ENCODE measurements at regions not wholly inside any gene's neighbourhood (a gene's known extent, or its start where the extent isn't known, plus 50 kb on each side); places are given as distances from the start of the nearest gene placed in this dataset.

- WGBS, result 42% methylated on average over 5 of the region's 5 CpGs
- H3K36me3 ChIP-seq, result no peaks in the 10 kb centered on the region
- DNase-seq (ENCODE audit: extremely low spot score), result no peak
- H3K27ac ChIP-seq (replicated peaks in 1 of 4), result no peak overlapping the region
- TF ChIP-seq POLR2A (IDR thresholded peaks at IDR 0.05; ENCODE audit: low read depth), result no peak
- no peak for TF ChIP-seq POLR2AphosphoS5 (IDR thresholded peaks at IDR 0.05)
- TF ChIP-seq CTCF (IDR thresholded peaks at IDR 0.05), result no peak
- TF ChIP-seq EP300 (IDR thresholded peaks at IDR 0.05), result no peak
- intact Hi-C loops (cut with DNase I), result no loop called here
- H3K4me3 ChIP-seq, result no peak overlapping the region
- H3K27me3 ChIP-seq, result no peaks in the 10 kb centered on the region
- H3K4me1 ChIP-seq, result peaks cover 0 to 16% (median 6%) of the 10 kb centered on the region in 4 donors
- H3K9me3 ChIP-seq, result no peaks in the 10 kb centered on the region
These were observed 333.3 kb downstream of the PDGFC start for GRCh38 chr4:156638334-156638733.

- intact Hi-C loops (cut with DNase I), result no loop called here
- TF ChIP-seq CTCF (IDR thresholded peaks at IDR 0.05), result no peak
- no peak for TF ChIP-seq EP300 (IDR thresholded peaks at IDR 0.05)
- no peak for TF ChIP-seq POLR2AphosphoS5 (IDR thresholded peaks at IDR 0.05)
- no peak for TF ChIP-seq POLR2A (IDR thresholded peaks at IDR 0.05; ENCODE audit: low read depth)
These were observed 335.2 kb downstream of the PDGFC start for GRCh38 chr4:156636381-156636780.

GRCh38 chr4:156635051-156635450, 336.5 kb downstream of the PDGFC start:
- H3K9me3 ChIP-seq, result no peaks in the 10 kb centered on the region
- H3K4me3 ChIP-seq, result no peak overlapping the region
- H3K4me1 ChIP-seq, result peaks cover 0 to 16% (median 6%) of the 10 kb centered on the region in 4 donors
- intact Hi-C loops (cut with DNase I), result no loop called here
- H3K27me3 ChIP-seq, result no peaks in the 10 kb centered on the region
- WGBS, result 77% methylated on average over 1 of the region's 1 CpG
- no peak for TF ChIP-seq POLR2A (IDR thresholded peaks at IDR 0.05; ENCODE audit: low read depth)
- no peak for TF ChIP-seq POLR2AphosphoS5 (IDR thresholded peaks at IDR 0.05)
- no peak for TF ChIP-seq CTCF (IDR thresholded peaks at IDR 0.05)
- TF ChIP-seq EP300 (IDR thresholded peaks at IDR 0.05), result no peak
- H3K27ac ChIP-seq (replicated peaks in 1 of 4), result no peak overlapping the region
- no peak for DNase-seq (ENCODE audit: extremely low spot score)
- no peaks in the 10 kb centered on the region for H3K36me3 ChIP-seq

More at GRCh38 chr4:156636381-156636780, 335.2 kb downstream of the PDGFC start:
- WGBS, result 93% methylated on average over 4 of the region's 4 CpGs
- DNase-seq (ENCODE audit: extremely low spot score), result no peak
- H3K4me3 ChIP-seq, result no peak overlapping the region
- no peaks in the 10 kb centered on the region for H3K36me3 ChIP-seq
- H3K27ac ChIP-seq (replicated peaks in 1 of 4), result no peak overlapping the region
- no peaks in the 10 kb centered on the region for H3K27me3 ChIP-seq
- no peaks in the 10 kb centered on the region for H3K9me3 ChIP-seq
- H3K4me1 ChIP-seq, result peaks cover 0 to 16% (median 6%) of the 10 kb centered on the region in 4 donors

GRCh38 chr4:156634612-156635011, 337.0 kb downstream of the PDGFC start:
- Histone ChIP-seq H3K27ac (replicated peaks in 1 of 4) (no peak overlapping the region), H3K4me1 (peaks cover 0 to 16% (median 6%) of the 10 kb centered on the region in 4 donors), H3K27me3 (no peaks in the 10 kb centered on the region), H3K9me3 (no peaks in the 10 kb centered on the region), H3K4me3 (no peak overlapping the region), H3K36me3 (no peaks in the 10 kb centered on the region)
- no peak for DNase-seq (ENCODE audit: extremely low spot score)
- WGBS, result 70% methylated on average over 1 of the region's 1 CpG
- intact Hi-C loops (cut with DNase I), result no loop called here
- no peak for TF ChIP-seq CTCF (IDR thresholded peaks at IDR 0.05)
- no peak for TF ChIP-seq EP300 (IDR thresholded peaks at IDR 0.05)
- no peak for TF ChIP-seq POLR2A (IDR thresholded peaks at IDR 0.05; ENCODE audit: low read depth)
- no peak for TF ChIP-seq POLR2AphosphoS5 (IDR thresholded peaks at IDR 0.05)

- no peak for TF ChIP-seq POLR2AphosphoS5 (IDR thresholded peaks at IDR 0.05)
- TF ChIP-seq POLR2A (IDR thresholded peaks at IDR 0.05; ENCODE audit: low read depth), result no peak
- Histone ChIP-seq H3K4me1 (peaks cover 0 to 12% (median 6%) of the 10 kb centered on the region in 4 donors), H3K4me3 (no peak overlapping the region), H3K9me3 (no peaks in the 10 kb centered on the region), H3K36me3 (no peaks in the 10 kb centered on the region), H3K27me3 (no peaks in the 10 kb centered on the region), H3K27ac (replicated peaks in 1 of 4) (no peak overlapping the region)
- DNase-seq (ENCODE audit: extremely low spot score), result no peak
- intact Hi-C loops (cut with DNase I), result no loop called here
- WGBS, result 84% methylated on average over 5 of the region's 5 CpGs
These were observed 337.8 kb downstream of the PDGFC start for GRCh38 chr4:156633847-156634246.

Data from esophagus muscularis mucosa (tissue), 4 donors.